ENCODE measurements at regions not wholly inside any gene's neighbourhood (a gene's known extent, or its start where the extent isn't known, plus 50 kb on each side); places are given as distances from the start of the nearest gene placed in this dataset.

DNA sequence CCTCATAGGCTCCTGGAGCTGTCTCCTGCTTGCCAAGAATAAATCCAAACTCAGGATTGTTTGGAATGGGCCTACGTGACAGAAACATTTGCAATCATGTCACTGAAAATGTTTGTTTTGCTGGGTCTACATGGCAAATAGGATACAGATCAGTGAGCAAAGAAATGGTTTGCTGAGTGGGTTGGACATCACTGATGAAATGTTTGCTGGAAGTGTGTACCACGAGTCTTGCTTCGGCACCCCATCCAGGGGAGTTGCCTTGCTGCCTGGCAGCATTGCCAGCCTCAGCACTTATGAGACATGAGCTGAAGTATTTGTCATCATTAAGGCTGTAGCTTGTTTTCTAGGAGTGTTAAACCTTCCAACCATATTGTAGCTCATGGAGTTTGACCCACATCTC lies 213.3 kb upstream of the CFAP20DC start:
- H3K27me3 ChIP-seq (ENCODE audit: insufficient read depth, poor library complexity, severe bottlenecking) = no peaks in the 10 kb centered on the region
- no peaks in the 10 kb centered on the region for H3K36me3 ChIP-seq (ENCODE audit: low read depth)
- ATAC-seq (ENCODE audit: low read depth) (no peak), DNase-seq (ENCODE audit: low spot score) (no peak)
- no peaks in the 10 kb centered on the region for H3K9me3 ChIP-seq (ENCODE audit: severe bottlenecking)
- H3K4me1 ChIP-seq (ENCODE audit: insufficient read depth, poor library complexity, severe bottlenecking) = no peaks in the 10 kb centered on the region
- TF ChIP-seq, protein P1, sequence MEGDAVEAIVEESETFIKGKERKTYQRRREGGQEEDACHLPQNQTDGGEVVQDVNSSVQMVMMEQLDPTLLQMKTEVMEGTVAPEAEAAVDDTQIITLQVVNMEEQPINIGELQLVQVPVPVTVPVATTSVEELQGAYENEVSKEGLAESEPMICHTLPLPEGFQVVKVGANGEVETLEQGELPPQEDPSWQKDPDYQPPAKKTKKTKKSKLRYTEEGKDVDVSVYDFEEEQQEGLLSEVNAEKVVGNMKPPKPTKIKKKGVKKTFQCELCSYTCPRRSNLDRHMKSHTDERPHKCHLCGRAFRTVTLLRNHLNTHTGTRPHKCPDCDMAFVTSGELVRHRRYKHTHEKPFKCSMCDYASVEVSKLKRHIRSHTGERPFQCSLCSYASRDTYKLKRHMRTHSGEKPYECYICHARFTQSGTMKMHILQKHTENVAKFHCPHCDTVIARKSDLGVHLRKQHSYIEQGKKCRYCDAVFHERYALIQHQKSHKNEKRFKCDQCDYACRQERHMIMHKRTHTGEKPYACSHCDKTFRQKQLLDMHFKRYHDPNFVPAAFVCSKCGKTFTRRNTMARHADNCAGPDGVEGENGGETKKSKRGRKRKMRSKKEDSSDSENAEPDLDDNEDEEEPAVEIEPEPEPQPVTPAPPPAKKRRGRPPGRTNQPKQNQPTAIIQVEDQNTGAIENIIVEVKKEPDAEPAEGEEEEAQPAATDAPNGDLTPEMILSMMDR (IDR thresholded peaks at IDR 0.05; ENCODE audit: poor library complexity, severe bottlenecking) = no peak
- H3K4me3 ChIP-seq (ENCODE audit: severe bottlenecking) = no peak overlapping the region
- no peak overlapping the region for H3K27ac ChIP-seq (ENCODE audit: poor library complexity, severe bottlenecking)

DNA sequence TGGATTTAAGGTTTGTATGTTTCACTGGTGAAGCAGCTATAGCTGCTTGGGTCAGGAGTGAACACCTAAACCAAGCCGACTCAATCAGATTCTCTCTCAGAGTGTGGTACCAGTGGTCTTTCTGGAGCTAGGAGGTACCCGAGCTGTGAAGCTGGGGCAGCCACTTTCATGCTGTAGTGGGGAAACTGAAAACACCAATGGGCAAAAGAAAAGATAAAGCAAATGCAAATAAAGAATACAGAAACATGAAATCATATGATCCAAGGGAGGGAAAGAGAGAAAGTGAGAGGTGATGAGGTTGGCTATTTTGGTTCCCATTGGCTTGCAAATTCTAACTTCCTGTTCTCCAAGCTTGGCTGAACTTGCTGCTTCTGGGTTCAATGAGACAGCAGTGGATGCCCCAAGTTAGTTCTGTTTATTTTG lies 212.3 kb upstream of the CFAP20DC start:
- no peak for ATAC-seq (ENCODE audit: low read depth)
- Histone ChIP-seq H3K27ac (ENCODE audit: poor library complexity, severe bottlenecking) (no peak overlapping the region), H3K27me3 (ENCODE audit: insufficient read depth, poor library complexity, severe bottlenecking) (no peaks in the 10 kb centered on the region), H3K36me3 (ENCODE audit: low read depth) (no peaks in the 10 kb centered on the region), H3K9me3 (ENCODE audit: severe bottlenecking) (no peaks in the 10 kb centered on the region), H3K4me3 (ENCODE audit: severe bottlenecking) (no peak overlapping the region), H3K4me1 (ENCODE audit: insufficient read depth, poor library complexity, severe bottlenecking) (no peaks in the 10 kb centered on the region)
- TF ChIP-seq, protein P1 (IDR thresholded peaks at IDR 0.05; ENCODE audit: poor library complexity, severe bottlenecking) = no peak
- no peak for DNase-seq (ENCODE audit: low spot score)

DNA sequence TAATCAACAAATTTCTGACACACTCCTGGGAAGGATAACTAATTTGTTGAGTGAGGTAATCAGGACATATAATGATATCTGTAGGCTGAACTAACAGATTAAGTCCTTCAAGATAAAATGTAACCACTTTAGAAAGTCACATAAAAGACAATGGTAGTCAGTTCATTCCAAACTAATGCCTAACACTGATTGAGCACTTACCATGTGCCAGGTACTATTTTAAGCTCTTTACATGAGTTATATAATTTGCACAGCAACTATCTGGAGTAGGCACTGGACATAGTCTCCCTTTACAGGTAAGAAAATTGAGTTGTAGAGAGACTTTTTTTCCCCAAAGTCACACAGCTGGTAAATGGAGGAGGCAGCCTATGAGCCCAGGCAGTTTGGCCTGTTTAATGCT lies 211.2 kb upstream of the CFAP20DC start:
- Histone ChIP-seq H3K4me3 (ENCODE audit: severe bottlenecking) (no peak overlapping the region), H3K27me3 (ENCODE audit: insufficient read depth, poor library complexity, severe bottlenecking) (no peaks in the 10 kb centered on the region), H3K27ac (ENCODE audit: poor library complexity, severe bottlenecking) (no peak overlapping the region), H3K4me1 (ENCODE audit: insufficient read depth, poor library complexity, severe bottlenecking) (no peaks in the 10 kb centered on the region), H3K36me3 (ENCODE audit: low read depth) (no peaks in the 10 kb centered on the region), H3K9me3 (ENCODE audit: severe bottlenecking) (no peaks in the 10 kb centered on the region)
- TF ChIP-seq, protein P1 (IDR thresholded peaks at IDR 0.05; ENCODE audit: poor library complexity, severe bottlenecking) = no peak
- DNase-seq (ENCODE audit: low spot score) = no peak
- ATAC-seq (ENCODE audit: low read depth) = no peak

DNA sequence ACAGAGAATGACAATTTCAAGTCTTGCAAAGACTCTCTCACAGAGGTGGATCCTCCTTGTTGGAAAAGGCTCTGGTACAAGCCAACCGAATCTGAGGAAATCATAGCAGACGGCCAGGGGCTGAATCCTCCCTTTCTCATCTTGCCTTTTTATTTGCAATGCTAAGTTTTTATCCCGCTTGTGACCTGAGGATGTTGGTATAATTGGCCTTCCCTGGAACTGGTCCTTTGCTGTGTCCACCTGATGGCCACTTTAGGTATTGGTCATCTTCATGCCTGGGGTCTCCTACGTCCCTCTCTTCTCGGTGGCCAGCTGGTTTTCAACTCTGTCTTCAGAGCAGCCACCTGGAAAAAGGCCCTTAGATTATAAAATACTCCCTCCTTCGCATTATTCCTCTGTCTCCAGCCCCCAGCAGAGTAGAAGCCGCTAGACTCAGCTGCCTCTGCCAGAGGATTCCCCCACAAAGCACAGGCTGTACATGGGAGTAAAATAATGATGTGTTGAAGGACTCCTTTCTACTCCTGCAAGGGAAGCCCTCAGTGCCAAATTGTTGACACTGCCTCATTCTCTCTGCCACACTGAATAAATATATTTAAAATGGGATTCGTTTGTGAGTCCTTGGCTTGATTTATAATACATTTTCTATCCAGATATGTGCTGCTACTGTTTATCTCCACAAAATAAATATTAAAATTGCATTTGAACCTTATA lies 208.9 kb upstream of the CFAP20DC start:
- H3K4me1 ChIP-seq (ENCODE audit: insufficient read depth, poor library complexity, severe bottlenecking) = no peaks in the 10 kb centered on the region
- ATAC-seq (ENCODE audit: low read depth) (no peak), DNase-seq (ENCODE audit: low spot score) (no peak)
- H3K36me3 ChIP-seq (ENCODE audit: low read depth) = no peaks in the 10 kb centered on the region
- no peaks in the 10 kb centered on the region for H3K27me3 ChIP-seq (ENCODE audit: insufficient read depth, poor library complexity, severe bottlenecking)
- no peak overlapping the region for H3K27ac ChIP-seq (ENCODE audit: poor library complexity, severe bottlenecking)
- TF ChIP-seq, protein P1 (IDR thresholded peaks at IDR 0.05; ENCODE audit: poor library complexity, severe bottlenecking) = no peak
- no peaks in the 10 kb centered on the region for H3K9me3 ChIP-seq (ENCODE audit: severe bottlenecking)
- H3K4me3 ChIP-seq (ENCODE audit: severe bottlenecking) = no peak overlapping the region

DNA sequence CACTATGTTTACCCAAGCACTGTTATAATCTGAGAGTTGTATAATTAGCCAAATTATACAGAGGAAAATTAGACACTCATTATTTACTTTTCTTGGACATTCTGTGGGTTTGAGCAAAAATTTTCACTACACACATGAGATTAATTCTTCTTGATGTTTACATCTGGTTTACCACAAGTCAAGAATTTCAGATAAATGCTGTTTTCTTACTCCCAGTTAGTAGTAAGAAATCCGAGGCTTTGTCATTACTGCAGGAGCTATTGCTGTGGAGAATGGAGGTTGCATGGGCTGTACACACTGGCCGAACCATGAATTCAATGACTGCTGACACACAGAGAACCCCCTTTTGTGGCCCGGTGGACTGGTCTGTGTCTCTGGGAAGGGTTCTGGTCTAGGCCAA lies 207.7 kb upstream of the CFAP20DC start:
- ATAC-seq (ENCODE audit: low read depth) (no peak), DNase-seq (ENCODE audit: low spot score) (no peak)
- no peaks in the 10 kb centered on the region for H3K36me3 ChIP-seq (ENCODE audit: low read depth)
- H3K27me3 ChIP-seq (ENCODE audit: insufficient read depth, poor library complexity, severe bottlenecking) = no peaks in the 10 kb centered on the region
- no peaks in the 10 kb centered on the region for H3K4me1 ChIP-seq (ENCODE audit: insufficient read depth, poor library complexity, severe bottlenecking)
- H3K9me3 ChIP-seq (ENCODE audit: severe bottlenecking) = no peaks in the 10 kb centered on the region
- TF ChIP-seq, protein P1 (IDR thresholded peaks at IDR 0.05; ENCODE audit: poor library complexity, severe bottlenecking) = no peak
- H3K4me3 ChIP-seq (ENCODE audit: severe bottlenecking) = no peak overlapping the region
- no peak overlapping the region for H3K27ac ChIP-seq (ENCODE audit: poor library complexity, severe bottlenecking)

Measured in RWPE2 (cell line).